T1000 (cell line): ENCODE measurements at regions not wholly inside any gene's neighbourhood (a gene's known extent, or its start where the extent isn't known, plus 50 kb on each side); places are given as distances from the start of the nearest gene placed in this dataset.

Experiments
- DNase-seq: peaks from one replicate; lab custom pipeline; 2025; ENCODE audit warnings: mixed read lengths; lab: John Stamatoyannopoulos, UW

DNA sequence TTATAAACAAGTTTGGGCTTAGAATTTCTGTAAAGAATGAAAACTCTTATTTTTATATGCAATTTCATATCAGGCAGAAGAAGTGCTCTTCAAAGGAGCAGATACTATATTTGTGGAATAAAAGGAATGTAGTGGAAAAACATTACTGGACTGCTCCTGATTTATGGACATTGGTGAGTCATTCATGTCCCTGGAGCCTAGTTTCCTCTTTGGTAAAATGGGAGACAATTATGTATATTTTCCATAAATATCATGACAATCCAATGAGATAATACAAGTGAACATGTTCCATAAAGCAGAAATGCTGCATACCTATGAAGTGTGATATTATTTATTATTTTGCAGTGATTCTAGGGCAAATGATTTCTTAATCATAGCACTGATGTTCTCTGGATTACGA is 445.8 kb upstream of the CITED2 start:
- no peak for DNase-seq

DNA sequence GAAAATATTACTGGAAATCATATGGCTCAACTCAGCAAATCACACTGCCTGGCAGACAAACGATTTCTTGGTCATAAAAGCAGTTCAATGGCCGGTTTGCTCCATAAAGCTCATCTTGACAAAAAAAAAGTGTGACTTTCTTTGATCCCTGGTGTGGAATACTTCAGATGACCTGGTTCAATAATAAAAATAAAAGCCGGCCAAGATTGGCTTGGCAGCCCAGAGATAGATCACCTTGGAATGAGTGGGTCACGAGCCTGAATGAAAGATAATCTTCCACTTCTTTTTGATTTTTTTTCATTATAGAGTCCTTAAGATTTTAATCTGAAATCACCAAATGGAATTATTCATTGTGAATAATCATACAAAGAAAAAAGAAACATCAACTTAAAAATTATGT is 445.3 kb upstream of the CITED2 start:
- DNase-seq = no peak

DNA sequence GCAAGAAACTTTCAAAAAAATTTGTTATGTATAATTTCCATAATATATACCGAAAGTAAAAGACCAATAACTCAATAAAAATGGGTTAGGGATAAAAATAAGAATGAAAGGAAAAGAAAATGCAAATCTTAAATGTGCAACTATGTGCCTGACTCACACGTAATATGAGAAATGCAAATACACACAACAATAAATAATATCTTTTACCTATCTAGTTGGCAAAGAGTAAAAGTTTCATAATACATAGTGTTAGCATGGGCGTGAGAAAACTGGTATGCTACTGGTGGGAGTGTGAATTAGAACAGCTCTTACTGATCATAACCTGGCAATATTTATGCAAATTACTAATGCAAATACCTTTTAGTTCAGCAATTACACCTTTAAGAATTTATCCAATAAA is 438.5 kb upstream of the CITED2 start:
- no peak for DNase-seq

DNA sequence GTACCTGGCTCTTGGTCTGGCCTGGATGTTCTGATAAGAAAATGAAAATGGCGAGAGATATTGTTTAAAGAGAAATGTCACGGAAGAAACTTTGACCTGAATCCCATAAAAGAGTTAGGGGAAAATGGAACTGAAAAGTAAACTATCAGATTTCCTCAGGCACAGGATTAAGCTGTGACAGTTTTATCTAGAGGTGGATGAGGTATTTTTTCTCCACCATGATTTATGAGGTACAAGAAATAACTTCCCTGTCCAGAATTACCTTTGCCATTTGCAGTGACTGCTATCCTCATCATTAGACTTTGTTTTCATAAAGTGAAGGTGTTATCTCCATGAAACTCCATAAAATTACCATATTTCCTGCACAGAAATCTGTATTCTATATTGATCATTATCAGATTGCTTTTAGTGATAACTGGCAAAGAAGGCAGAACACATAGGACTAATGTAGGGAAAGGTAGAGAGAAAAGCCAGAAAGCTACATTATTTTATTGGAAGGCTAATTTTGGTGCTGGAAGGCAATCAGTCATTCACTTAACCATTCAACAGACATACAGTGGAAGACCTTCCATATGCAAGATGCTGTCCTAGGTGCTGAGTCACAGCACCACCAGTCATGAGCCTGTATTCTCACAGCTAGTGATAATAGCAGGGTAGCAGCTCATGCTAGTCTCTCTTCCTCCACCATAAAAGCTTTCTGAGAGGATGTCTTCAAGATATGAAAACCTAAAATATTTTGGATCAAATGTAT is 427.3 kb upstream of the CITED2 start:
- no peak for DNase-seq

DNA sequence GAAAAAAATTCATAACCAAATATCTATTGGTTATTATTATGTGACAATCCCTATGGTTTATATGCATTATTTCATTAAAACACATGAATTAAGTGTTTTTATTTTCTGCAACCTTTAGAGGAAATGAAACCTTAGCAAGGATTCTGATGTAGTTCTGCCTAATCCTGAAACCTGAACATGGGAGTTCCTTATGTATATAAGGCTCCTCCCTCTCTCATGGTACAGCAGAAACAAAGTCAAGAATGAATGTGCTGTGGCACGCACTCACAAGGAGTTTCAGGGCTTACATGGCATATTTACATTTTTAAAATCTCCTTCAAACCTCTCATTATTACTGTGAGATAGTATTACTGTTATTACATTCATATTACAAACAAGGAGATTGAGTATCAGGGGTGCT is 426.4 kb upstream of the CITED2 start:
- no peak for DNase-seq

- DNase-seq = no peak
Observed at GRCh38 chr6:139790527-139790926, 416.1 kb upstream of the CITED2 start.

GRCh38 chr6:139784222-139784769 is 409.8 kb upstream of the CITED2 start:
- DNase-seq = no peak

DNA sequence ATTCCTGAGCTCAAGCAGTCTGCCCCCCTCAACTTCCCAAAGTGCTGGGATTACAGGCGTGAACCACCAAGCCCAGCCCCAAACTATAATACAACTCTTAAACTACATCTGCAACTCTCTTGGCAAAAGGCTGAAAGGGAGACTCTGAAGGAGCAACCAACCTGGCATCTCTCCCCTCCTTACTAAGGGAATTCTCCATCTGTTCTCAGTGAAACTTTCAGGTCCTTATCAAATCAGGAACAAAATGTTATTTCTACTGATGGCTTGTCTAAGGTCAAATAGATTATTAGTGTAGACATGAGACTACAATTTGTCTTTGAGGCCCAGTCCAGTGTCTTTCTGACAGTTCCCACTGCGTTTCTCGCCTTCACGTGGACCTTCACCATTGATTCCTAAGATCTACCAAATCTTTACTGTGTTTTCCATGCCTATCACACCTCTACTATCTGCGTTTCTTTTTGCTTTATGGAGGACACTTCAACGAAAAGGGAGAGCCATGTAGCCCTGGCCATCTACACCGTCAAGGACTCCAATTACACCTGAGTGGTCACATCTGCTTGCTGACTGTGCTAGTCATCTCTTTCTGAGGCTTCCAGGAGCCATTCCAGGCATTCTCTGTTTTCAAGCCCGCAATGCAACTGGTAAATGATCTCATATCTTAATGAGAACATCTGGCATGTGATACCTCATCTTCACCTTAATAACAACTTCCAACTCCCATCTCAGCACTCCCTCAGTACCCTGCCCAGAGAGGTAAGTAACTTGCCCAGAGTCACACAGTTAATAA is 405.7 kb upstream of the CITED2 start:
- no peak for DNase-seq

GRCh38 chr6:139778688-139779087 is 404.2 kb upstream of the CITED2 start:
- no peak for DNase-seq

DNA sequence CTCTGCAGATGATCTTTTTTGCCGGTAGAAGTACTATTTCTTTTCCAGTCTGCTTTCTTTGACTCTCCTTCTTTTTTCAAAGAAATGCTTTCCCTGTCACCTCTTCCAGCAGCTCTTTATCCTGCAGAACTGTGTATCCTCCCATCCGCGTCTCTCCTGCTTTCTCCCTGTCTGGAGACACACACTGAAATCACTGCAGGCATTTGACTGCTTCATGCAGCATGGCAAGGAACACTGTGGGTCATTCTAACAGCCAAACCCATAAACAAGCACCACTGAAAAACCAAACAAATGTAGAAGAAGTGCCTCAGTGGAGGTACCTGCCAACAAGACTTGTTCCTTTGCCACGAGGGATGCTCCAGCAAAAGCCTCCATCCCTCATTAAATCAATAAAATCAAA is 403.7 kb upstream of the CITED2 start:
- no peak for DNase-seq

DNA sequence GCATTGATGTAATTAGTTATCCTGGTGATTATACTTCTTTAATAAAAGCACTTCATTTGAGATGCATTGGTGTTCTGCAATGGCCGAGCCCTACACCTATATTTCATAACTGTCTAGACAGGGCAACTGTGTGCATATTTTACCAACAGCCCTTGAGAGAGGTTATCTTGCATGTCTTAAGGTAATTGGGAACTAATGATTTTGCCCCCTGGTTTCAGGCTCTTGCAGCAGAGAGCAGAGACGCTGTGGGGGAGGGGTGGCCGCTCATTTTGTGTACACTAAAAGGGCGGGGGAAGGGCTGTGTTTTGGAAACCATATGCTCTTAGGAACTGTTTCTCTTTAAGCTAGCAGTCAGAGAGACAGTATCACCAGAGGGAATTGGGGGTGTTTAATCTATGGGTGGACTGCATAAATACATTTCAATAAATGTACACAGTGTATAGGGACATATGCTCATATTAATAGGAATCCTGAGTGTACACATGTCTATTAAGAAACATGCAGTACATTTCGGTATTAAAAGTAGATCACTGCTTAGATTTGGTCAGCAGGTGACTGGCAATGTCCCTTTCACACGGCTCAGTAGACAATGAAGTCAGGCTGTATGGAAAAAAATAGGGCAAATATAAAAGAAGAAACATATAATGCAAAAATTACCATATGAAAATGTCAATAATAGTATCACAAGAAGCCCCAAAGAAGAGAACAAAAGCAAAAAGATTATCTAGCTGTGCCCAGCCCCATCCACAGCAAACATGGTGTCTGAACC is 402.9 kb upstream of the CITED2 start:
- DNase-seq = no peak

DNA sequence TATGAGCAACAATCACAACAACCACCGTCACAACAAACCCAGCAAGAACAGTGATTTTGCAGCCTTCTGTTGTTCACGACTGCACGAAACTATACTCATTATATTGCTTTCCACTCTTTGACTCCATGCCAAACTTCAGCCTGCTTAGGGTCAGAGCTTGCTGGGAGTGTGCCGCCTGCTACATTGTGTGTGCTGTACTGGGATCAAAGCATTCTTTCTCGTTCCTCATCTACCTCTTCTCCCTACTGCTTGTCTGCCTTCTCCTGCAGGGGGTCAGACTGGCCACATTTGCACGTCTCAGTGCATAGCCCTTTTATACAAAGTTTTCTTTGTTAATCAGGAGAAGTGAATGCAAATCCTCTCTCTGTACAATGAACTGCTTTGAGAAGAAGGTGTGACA is 401.6 kb upstream of the CITED2 start:
- no peak for DNase-seq

- no peak for DNase-seq
Observed at GRCh38 chr6:139768196-139768595, 393.7 kb upstream of the CITED2 start.

- no peak for DNase-seq
Observed at GRCh38 chr6:139766796-139767195, 392.3 kb upstream of the CITED2 start.

- no peak for DNase-seq
Observed at GRCh38 chr6:139765825-139766285, 391.4 kb upstream of the CITED2 start.

DNA sequence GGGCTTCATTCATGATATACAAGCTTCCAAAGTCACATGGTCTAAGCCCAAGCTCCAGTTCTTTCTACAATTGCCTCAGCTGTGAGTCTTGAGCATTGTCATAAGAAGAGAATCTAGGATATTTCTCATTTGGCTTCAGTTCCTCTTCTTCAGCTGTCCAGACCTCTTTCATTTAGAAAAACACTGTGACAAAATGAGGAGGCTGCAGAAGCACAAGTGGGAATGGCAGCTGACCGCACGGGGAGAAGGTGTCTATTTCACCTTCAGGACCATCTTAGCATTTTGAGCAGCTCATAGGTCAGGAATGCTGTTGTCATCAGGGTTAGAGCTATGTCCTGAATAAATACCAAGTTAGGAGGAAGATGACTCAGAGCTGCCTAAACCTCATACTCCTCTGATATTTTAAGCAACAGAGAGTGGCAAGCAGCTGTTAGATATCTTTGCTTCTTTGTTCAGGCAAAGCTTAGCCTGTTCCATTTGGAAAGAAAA is 390.1 kb upstream of the CITED2 start:
- DNase-seq = peak; percentile 40

DNA sequence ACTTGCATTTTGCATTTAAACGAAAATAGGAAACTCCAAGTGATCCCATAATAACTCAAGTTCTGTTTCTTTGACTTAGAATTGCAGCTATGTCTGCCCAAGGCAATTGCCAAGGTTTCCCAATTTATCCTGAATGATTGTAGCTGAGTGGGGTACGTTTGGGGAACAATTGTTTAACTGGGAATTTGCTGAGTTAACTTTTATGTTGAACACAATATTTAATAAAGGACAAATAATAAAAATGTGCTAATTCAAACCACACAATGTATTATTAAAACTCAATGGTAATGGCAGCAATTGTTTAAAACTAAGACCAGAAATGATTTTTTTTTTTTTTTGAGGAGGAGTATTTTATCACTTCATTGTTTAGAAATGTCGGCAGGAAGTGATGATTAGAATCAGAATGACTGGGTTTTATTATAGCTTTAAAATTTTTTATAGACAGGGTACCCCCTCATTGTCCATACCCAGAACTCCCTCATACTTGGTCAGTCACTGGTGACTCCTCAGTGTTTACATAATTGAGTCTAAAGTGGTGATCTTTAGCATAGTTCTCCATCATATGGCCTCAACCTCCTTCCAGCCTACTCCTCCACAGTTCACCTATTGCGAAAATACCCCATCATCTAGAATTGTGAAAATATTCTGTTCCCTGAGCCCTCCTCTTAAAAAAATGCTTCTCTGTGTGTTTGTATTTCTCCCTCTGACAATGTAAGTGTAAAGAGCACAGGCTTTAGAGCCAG is 389.2 kb upstream of the CITED2 start:
- no peak for DNase-seq

DNA sequence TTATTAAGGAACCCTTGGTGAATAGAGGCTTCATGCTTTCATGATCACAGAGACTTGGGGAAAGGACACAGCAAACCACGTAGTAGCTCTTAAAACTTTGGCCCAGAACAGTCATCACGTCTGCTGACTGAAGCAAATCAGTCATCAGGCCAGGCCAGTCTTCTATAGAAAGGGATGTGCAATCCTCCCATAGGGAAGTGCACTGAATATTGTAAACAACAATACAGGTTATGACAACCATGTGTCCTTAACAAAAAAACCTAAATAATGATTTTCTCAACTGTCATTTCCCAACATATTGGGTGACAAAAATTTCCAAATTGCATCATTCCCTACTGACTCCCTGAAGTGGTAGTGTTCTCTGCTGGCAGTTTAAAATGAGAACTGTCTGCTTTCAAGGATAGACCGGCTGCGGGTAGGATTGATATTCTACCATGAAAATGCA is 388.2 kb upstream of the CITED2 start:
- no peak for DNase-seq

DNA sequence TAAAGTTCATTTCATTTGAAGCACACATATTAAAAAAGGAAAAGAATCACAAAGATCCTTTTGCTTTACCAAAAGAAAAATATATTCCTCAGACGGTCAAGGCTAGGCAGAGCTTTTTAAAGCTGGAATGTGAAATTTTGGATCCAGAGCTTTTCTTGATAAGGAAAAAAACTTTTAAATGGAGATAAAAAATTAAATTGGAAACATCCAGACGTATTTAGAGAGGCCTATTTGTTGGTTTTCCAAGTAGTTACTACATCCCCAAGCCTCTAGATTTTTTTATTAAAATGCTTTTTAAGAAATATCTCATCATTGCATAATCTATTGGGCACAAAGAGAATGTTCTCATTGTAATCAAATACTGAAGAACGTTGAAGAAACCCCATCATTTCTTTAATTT is 385.7 kb upstream of the CITED2 start:
- no peak for DNase-seq

DNA sequence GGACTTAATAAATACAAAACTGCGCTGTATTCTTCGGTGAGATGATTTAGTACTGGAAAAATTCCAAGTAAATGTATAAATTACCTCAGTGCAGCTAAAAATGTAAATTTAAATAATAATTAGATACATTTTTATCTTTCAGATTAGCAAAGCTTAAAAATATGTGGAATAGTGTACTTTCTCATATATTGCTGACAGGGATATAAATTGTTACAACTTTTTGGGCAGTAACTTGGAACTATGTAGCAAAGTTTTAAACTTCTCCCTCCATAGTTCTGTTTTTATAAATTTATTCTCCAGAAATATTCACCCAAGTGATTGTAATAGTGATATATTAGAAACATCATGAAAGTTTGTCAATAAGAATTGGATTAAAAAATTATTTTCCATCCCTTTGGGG is 384.6 kb upstream of the CITED2 start:
- no peak for DNase-seq

DNA sequence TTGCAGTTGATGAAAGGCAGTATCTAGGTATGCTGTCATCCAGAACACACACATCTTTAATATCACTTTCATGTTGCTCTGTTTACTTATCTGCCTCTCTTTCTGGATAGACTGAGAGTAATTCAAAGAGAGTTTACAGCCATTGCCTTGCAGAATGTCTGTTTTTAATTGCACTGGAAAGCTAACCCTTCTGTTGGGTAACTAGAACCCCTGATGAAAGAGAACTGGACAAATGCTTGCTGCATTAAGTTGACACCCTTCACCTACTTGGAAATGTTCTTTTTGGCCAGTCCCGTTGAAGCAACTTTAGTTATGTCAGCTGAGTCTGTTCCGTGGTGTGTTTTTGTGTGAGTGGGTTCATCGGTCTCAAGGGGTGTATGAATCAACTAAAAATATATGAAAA is 383.8 kb upstream of the CITED2 start:
- no peak for DNase-seq
